Thyroid gland (tissue), 4 donors: ENCODE measurements at regions not wholly inside any gene's neighbourhood (a gene's known extent, or its start where the extent isn't known, plus 50 kb on each side); places are given as distances from the start of the nearest gene placed in this dataset.
"Not testable (repeated sequence)": the region's sequence is repeated elsewhere in the genome, so short reads cannot be mapped to it uniquely, and the experiment has no call there.

ENCODE experiments used
- DNase-seq, 2 donors: peaks; one replicate each; pipeline ENCODE4 v3.0.0-alpha.2; 2019
- H3K27ac ChIP-seq, 3 donors: fragments of 200-600 bp; sonication (generic); 1 replicate in 2 of 3; 2 replicates in 1 of 3; pipeline ENCODE4 v1.5.1; 2016 to 2019; ENCODE audit warnings: mild to moderate bottlenecking in 1 of 3, moderate library complexity in 1 of 3
- H3K27me3 ChIP-seq: fragments of 200-600 bp; sonication (generic); one replicate; pipeline ENCODE4 v1.5.1; 2019
- H3K36me3 ChIP-seq, 2 donors: fragments of 200-600 bp; sonication (generic); one replicate each; pipeline ENCODE4 v1.5.1; 2016 to 2019
- H3K4me1 ChIP-seq, 2 donors: fragments of 200-600 bp; sonication (generic); one replicate each; pipeline ENCODE4 v1.5.1; 2017 to 2019
- H3K4me3 ChIP-seq, 3 donors: fragments of 200-600 bp; sonication (generic); replicated peaks in 1 of 3; 1 replicate in 2 of 3; 2 replicates in 1 of 3; pipeline ENCODE4 v1.5.1; 2016; ENCODE audit warnings: mild to moderate bottlenecking in 1 of 3
- H3K9me3 ChIP-seq: fragments of 200-600 bp; sonication (generic); one replicate; pipeline ENCODE4 v1.5.1; 2017
- POLR2A ChIP-seq, 2 donors: fragments of 450-650 bp; IDR thresholded peaks; one replicate each; pipeline ENCODE4 v1.6.1; 2017; ENCODE audit warnings: antibody characterized with exemption in 2 of 2, mild to moderate bottlenecking in 2 of 2, moderate library complexity in 1 of 2
- WGBS, 2 donors: methylation state at CpG; one replicate each; pipeline ENCODE4 v1.1.5; 2017; 5-methylcytosine and 5-hydroxymethylcytosine counted together
- intact Hi-C: fragments of 100-400 bp; cut with DNase I; formaldehyde crosslinking; loops from one replicate; pipeline ENCODE4 v1.15.1; 2023
- TF ChIP-seq, protein P1 (sequence below), 6 experiments: fragments of 200-600 bp in 3 of 6; fragments of 450-650 bp in 3 of 6; sonication (generic) in 3 of 6; IDR thresholded peaks; one replicate each; pipeline ENCODE4 v1.5.1; 2016 to 2019; ENCODE audit warnings: antibody characterized with exemption in 6 of 6, mild to moderate bottlenecking in 2 of 6, inconsistent platforms in 1 of 6, moderate library complexity in 1 of 6

DNA sequence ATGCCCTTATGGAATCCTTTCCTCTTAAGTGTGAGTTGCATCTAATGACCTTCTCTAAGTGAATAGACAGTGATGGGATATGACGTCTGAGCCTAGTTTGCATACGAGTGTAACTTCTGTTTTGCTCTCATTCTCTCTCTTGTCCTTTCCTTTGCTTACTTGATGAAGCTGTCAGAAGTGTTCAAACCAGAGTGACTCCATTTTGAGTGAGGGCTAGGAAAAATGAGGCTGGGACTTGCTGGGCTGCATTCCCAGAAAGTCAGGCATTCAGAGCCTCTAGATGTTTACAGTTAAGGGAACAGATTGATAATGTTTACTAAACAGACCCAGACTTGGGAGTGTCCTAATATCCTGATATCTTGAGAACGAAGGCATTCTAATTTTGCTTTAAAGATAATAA, 311.2 kb upstream of the SOX4 start:
- H3K27ac ChIP-seq, H3K9me3 ChIP-seq, H3K27me3 ChIP-seq, DNase-seq, intact Hi-C loops, H3K36me3 ChIP-seq, H3K4me1 ChIP-seq, H3K4me3 ChIP-seq: not testable (repeated sequence)
- 83 to 95% methylated on average over 3 of the region's 3 CpGs for WGBS, 2 donors

DNA sequence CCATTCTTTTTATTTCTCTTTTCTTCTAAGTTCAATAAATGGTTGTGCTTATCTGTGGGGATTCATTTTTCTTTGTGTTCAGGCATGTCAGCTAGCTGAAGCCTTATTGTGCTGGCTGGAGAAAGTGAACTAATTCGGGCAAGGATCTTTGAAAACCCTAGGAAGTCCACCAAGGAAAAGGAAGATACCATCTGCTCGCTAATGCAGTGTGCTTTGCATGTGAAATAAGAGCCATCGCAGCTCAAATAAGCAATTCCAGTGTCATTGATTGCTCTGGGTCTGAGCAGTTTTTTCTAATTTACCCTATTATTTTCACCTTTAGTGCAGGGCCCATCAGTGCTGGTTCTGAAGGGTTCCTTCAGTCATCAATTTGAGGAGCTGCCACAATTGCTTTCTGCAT, 309.4 kb upstream of the SOX4 start:
- H3K36me3 ChIP-seq: no peaks in the 10 kb centered on the region
- no peak for DNase-seq
- no peak overlapping the region for H3K27ac ChIP-seq
- H3K9me3 ChIP-seq: no peaks in the 10 kb centered on the region
- no peaks in the 10 kb centered on the region for H3K4me1 ChIP-seq
- TF ChIP-seq, protein P1, sequence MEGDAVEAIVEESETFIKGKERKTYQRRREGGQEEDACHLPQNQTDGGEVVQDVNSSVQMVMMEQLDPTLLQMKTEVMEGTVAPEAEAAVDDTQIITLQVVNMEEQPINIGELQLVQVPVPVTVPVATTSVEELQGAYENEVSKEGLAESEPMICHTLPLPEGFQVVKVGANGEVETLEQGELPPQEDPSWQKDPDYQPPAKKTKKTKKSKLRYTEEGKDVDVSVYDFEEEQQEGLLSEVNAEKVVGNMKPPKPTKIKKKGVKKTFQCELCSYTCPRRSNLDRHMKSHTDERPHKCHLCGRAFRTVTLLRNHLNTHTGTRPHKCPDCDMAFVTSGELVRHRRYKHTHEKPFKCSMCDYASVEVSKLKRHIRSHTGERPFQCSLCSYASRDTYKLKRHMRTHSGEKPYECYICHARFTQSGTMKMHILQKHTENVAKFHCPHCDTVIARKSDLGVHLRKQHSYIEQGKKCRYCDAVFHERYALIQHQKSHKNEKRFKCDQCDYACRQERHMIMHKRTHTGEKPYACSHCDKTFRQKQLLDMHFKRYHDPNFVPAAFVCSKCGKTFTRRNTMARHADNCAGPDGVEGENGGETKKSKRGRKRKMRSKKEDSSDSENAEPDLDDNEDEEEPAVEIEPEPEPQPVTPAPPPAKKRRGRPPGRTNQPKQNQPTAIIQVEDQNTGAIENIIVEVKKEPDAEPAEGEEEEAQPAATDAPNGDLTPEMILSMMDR (IDR thresholded peaks at IDR 0.05): no peak
- TF ChIP-seq POLR2A (IDR thresholded peaks at IDR 0.05): no peak
- intact Hi-C loops: no loop called here
- no peaks in the 10 kb centered on the region for H3K27me3 ChIP-seq
- WGBS, 2 donors: 92 to 94% methylated on average over 3 of the region's 3 CpGs
- H3K4me3 ChIP-seq: no peak overlapping the region

DNA sequence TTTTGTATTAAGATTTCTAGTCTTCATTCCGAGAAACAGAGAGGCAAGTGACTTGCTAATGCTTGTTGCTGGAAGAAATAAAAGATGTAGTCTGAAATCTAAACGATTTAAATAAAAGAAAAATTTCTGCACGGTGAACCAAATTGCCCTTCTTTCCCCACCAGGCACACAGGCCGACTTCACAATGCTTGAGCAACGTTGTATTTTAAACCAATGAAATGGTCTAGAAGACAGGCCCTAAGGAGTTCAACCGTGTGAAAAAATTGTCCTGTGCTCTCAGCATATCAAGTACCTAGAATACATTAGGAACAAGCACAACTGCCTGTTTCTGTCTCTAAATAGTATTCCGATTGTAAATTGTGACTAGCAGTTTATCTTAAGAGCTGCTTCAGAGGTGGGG, 308.8 kb upstream of the SOX4 start:
- no peak overlapping the region for H3K27ac ChIP-seq
- TF ChIP-seq POLR2A (IDR thresholded peaks at IDR 0.05): no peak
- TF ChIP-seq, protein P1 (IDR thresholded peaks at IDR 0.05): no peak
- WGBS, 2 donors: 47 to 55% methylated on average over 7 of the region's 7 CpGs
- intact Hi-C loops: no loop called here
- H3K27me3 ChIP-seq: no peaks in the 10 kb centered on the region
- H3K4me1 ChIP-seq: no peaks in the 10 kb centered on the region
- no peaks in the 10 kb centered on the region for H3K36me3 ChIP-seq
- no peaks in the 10 kb centered on the region for H3K9me3 ChIP-seq
- H3K4me3 ChIP-seq: no peak overlapping the region
- no peak for DNase-seq

DNA sequence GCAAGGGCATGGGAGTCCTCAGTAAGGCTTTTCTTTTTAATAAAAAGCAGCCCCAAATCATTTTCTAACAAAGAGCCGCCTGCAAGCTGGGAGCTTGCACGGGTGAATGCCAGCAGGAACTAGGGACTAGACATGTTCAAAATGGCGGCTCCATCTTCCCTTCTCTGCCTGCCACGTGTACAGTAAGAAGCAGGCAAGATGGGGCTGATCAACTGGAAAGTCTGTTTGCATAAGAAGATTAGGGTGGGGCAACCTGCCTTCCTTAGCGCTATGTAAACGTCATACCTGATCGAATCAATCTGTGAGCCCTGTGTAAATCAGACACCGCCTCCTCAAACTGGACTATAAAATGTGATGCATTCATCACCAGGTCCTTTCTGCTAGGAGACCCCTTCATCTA, 299.4 kb upstream of the SOX4 start:
- Histone ChIP-seq H3K36me3 (no peaks in the 10 kb centered on the region), H3K27me3 (no peaks in the 10 kb centered on the region), H3K4me3 (no peak overlapping the region), H3K9me3 (no peaks in the 10 kb centered on the region), H3K4me1 (no peaks in the 10 kb centered on the region), H3K27ac (no peak overlapping the region)
- 84 to 86% methylated on average over 8 of the region's 8 CpGs for WGBS, 2 donors
- intact Hi-C loops: no loop called here
- DNase-seq: no peak
- TF ChIP-seq POLR2A (IDR thresholded peaks at IDR 0.05): no peak
- TF ChIP-seq, protein P1 (IDR thresholded peaks at IDR 0.05): no peak

GRCh38 chr6:21295506-21296240, 297.9 kb upstream of the SOX4 start:
- 78 to 79% methylated on average over 6 of the region's 6 CpGs for WGBS, 2 donors

More at GRCh38 chr6:21295506-21296240, 297.9 kb upstream of the SOX4 start:
- Histone ChIP-seq H3K27me3 (no peaks in the 10 kb centered on the region), H3K4me3 (no peak overlapping the region), H3K27ac (no peak overlapping the region), H3K4me1 (no peaks in the 10 kb centered on the region), H3K36me3 (no peaks in the 10 kb centered on the region), H3K9me3 (no peaks in the 10 kb centered on the region)
- no peak for DNase-seq
- TF ChIP-seq, protein P1 (IDR thresholded peaks at IDR 0.05): no peak
- no peak for TF ChIP-seq POLR2A (IDR thresholded peaks at IDR 0.05)
- intact Hi-C loops: no loop called here
